ENCODE measurements at regions not wholly inside any gene's neighbourhood (a gene's known extent, or its start where the extent isn't known, plus 50 kb on each side); places are given as distances from the start of the nearest gene placed in this dataset.

DNA sequence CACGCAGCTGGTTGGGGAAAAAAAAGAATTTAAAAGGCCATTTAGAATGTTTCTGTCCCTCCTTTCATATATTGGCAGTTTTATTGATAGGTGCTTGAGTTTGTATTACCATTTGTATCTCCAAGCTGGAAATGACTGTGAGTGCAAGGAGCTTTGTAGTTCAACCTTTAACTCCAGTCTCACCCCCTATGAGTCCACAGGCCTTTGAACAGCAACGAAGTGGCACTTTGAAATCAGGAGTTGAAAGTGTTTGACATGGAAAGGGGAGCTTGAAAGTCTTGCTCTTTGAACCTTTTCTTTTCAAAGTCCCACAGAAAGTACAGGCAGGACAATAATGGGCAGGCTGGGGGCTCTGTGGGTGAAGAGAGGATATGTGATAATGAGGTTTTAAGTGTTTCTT, 480.3 kb downstream of the RERGL start:
- no peaks in the 10 kb centered on the region for H3K9me3 ChIP-seq
- TF ChIP-seq, protein P1, sequence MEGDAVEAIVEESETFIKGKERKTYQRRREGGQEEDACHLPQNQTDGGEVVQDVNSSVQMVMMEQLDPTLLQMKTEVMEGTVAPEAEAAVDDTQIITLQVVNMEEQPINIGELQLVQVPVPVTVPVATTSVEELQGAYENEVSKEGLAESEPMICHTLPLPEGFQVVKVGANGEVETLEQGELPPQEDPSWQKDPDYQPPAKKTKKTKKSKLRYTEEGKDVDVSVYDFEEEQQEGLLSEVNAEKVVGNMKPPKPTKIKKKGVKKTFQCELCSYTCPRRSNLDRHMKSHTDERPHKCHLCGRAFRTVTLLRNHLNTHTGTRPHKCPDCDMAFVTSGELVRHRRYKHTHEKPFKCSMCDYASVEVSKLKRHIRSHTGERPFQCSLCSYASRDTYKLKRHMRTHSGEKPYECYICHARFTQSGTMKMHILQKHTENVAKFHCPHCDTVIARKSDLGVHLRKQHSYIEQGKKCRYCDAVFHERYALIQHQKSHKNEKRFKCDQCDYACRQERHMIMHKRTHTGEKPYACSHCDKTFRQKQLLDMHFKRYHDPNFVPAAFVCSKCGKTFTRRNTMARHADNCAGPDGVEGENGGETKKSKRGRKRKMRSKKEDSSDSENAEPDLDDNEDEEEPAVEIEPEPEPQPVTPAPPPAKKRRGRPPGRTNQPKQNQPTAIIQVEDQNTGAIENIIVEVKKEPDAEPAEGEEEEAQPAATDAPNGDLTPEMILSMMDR (IDR thresholded peaks at IDR 0.05): no peak
- DNase-seq: no peak
- no peaks in the 10 kb centered on the region for H3K27me3 ChIP-seq (ENCODE audit: insufficient read depth in 3 of 3, low read length in 2 of 3)
- intact Hi-C loops (cut with DNase I): no loop called here
- WGBS, 3 donors: 37 to 47% (median 39%) methylated on average over 2 of the region's 2 CpGs
- no peaks in the 10 kb centered on the region for H3K4me1 ChIP-seq
- no peak overlapping the region for H3K4me3 ChIP-seq
- ATAC-seq: no peak
- H3K27ac ChIP-seq: no peak overlapping the region
- no peaks in the 10 kb centered on the region for H3K36me3 ChIP-seq (ENCODE audit: insufficient read depth in 1 of 2, low read depth in 1 of 2)

DNA sequence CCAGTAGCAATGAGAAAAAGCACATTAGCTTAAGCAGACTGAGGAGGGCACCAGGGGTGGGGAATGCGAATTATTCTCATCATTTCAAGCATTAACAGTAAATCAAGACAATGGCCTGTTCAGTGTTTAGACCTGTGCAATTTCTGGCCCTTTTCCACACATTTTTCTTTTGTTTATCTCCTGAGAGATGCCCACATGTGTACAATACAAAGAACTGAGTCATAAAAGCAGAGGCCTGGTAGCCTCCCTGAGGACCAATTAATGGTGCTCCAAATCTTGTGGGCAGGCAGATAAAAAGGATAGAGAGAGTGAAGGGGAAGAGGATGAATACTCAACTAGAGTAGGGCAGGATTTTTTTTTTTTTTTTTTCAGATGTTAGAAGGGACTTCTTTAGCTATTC, 480.8 kb downstream of the RERGL start:
- H3K27me3 ChIP-seq (ENCODE audit: insufficient read depth in 3 of 3, low read length in 2 of 3): no peaks in the 10 kb centered on the region
- H3K36me3 ChIP-seq (ENCODE audit: insufficient read depth in 1 of 2, low read depth in 1 of 2): no peaks in the 10 kb centered on the region
- H3K4me3 ChIP-seq: no peak overlapping the region
- ATAC-seq: no peak
- DNase-seq: no peak
- H3K27ac ChIP-seq: no peak overlapping the region
- no peaks in the 10 kb centered on the region for H3K4me1 ChIP-seq
- intact Hi-C loops (cut with DNase I): no loop called here
- 72 to 85% (median 83%) methylated on average over 1 of the region's 1 CpG for WGBS, 3 donors
- no peaks in the 10 kb centered on the region for H3K9me3 ChIP-seq
- TF ChIP-seq, protein P1 (IDR thresholded peaks at IDR 0.05): no peak

DNA sequence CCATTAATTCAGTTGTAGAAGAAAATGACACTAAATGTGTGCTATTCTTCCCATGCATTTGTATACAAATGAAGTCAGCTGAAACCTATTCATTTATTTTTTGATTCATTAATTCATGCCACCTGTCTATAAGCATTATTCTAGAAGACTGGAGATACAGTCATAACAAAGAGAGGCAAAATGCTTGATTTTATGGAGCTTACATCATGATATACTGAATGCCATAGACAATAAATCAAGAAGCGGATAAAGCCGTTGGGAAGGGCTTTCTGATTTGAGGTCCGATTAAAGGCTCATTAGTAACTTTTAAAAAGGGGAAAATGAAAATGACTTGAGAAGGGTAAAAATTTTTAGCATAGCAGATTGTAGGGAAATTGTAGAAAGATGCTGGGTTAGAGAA, 494.9 kb downstream of the RERGL start:
- H3K27me3 ChIP-seq (ENCODE audit: insufficient read depth in 3 of 3, low read length in 2 of 3): no peaks in the 10 kb centered on the region
- H3K4me3 ChIP-seq: no peak overlapping the region

DNA sequence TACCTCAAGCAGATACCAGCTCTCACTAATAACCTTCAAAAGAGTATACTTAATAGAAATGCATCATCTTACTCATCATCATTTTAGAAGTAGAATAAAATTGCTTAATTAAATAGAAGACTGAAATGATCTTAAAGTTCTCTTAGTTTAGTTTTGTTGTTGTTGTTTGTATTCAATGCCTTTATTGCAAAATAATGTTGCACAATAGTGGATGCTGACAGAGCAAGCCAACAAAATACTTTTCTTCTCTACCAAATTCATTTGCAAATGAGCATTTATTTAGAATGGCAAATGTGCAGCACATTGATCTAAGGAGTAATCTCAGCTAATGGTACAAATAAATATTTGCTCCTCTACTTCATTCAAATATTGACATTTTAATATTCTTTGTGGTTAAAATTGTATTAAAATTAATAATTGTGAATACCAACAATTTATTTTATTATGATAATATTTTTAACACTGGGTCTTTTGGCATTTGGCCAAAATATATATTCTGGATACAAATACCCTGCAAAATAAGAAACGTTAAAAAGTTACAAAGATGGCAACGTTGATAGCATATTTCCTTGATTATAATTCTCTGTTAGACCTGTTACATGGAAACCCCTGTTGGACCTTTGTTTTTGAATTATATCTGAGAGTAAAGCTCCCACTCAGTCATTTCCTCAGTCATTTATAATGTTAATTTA, 496.1 kb downstream of the RERGL start:
- DNase-seq (no peak), ATAC-seq (no peak)
- no peaks in the 10 kb centered on the region for H3K36me3 ChIP-seq (ENCODE audit: insufficient read depth in 1 of 2, low read depth in 1 of 2)
- H3K4me1 ChIP-seq: no peaks in the 10 kb centered on the region
- TF ChIP-seq, protein P1 (IDR thresholded peaks at IDR 0.05): no peak
- no peaks in the 10 kb centered on the region for H3K9me3 ChIP-seq
- no peak overlapping the region for H3K27ac ChIP-seq
- H3K4me3 ChIP-seq: no peak overlapping the region
- 57 to 69% (median 63%) methylated on average over 2 of the region's 2 CpGs for WGBS, 3 donors
- intact Hi-C loops (cut with DNase I): no loop called here
- H3K27me3 ChIP-seq (ENCODE audit: insufficient read depth in 3 of 3, low read length in 2 of 3): no peaks in the 10 kb centered on the region

More for the DNA sequence above, 494.9 kb downstream of the RERGL start:
- ATAC-seq (no peak), DNase-seq (no peak)
- WGBS, 3 donors: 54 to 62% (median 60%) methylated on average over 3 of the region's 3 CpGs
- intact Hi-C loops (cut with DNase I): no loop called here
- Histone ChIP-seq H3K27ac (no peak overlapping the region), H3K4me1 (no peaks in the 10 kb centered on the region), H3K36me3 (ENCODE audit: insufficient read depth in 1 of 2, low read depth in 1 of 2) (no peaks in the 10 kb centered on the region), H3K9me3 (no peaks in the 10 kb centered on the region)
- TF ChIP-seq, protein P1 (IDR thresholded peaks at IDR 0.05): no peak

DNA sequence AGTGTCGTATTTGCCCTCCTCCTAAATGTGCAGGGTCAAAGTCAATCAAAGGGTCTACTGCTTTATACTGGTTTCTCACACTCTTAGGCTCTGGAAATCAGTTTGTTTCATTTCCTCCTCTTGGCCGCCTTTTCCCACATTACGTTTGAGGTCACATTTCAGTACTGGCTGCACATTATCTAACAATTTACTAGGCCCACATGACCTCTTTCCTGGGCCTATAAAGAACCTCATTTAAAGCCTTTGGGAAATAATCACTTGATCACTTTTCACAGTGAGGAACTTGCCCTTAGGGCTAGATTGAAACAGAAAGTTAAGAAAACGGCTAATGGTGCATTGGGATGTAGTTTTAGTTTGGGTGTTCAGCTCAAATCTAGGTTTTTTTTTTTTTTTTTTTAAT, 497.5 kb downstream of the RERGL start:
- intact Hi-C loops (cut with DNase I): no loop called here
- Histone ChIP-seq H3K27me3 (ENCODE audit: insufficient read depth in 3 of 3, low read length in 2 of 3) (no peaks in the 10 kb centered on the region), H3K4me3 (no peak overlapping the region), H3K27ac (no peak overlapping the region), H3K36me3 (ENCODE audit: insufficient read depth in 1 of 2, low read depth in 1 of 2) (no peaks in the 10 kb centered on the region), H3K9me3 (no peaks in the 10 kb centered on the region), H3K4me1 (no peaks in the 10 kb centered on the region)
- ATAC-seq (no peak), DNase-seq (no peak)
- TF ChIP-seq, protein P1 (IDR thresholded peaks at IDR 0.05): no peak
- WGBS, 3 donors: 56 to 68% (median 58%) methylated on average over 4 of the region's 4 CpGs

All from psoas muscle (tissue), 7 donors.